GM12872 (cell line): ENCODE measurements at regions not wholly inside any gene's neighbourhood (a gene's known extent, or its start where the extent isn't known, plus 50 kb on each side); places are given as distances from the start of the nearest gene placed in this dataset.

Experiments
- CTCF ChIP-seq: IDR thresholded peaks from 3 replicates; pipeline ENCODE4 v1.5.1; 2011; ENCODE audit warnings: low read depth, mild to moderate bottlenecking, low read length, moderate library complexity; ENCODE audit not compliant: insufficient read depth

- TF ChIP-seq CTCF = no peak
Measured at GRCh38 chr1:232364654-232365382, 265.1 kb downstream of the SIPA1L2 start.

- no peak for TF ChIP-seq CTCF
Measured at GRCh38 chr1:232363008-232363407, 266.9 kb downstream of the SIPA1L2 start.

- TF ChIP-seq CTCF = no peak
Measured at GRCh38 chr1:232357416-232357815, 272.5 kb downstream of the SIPA1L2 start.

GRCh38 chr1:232355162-232356006 lies 274.5 kb downstream of the SIPA1L2 start:
- no peak for TF ChIP-seq CTCF

GRCh38 chr1:232353001-232353400 lies 276.9 kb downstream of the SIPA1L2 start:
- no peak for TF ChIP-seq CTCF

- TF ChIP-seq CTCF = no peak
Measured at GRCh38 chr1:232352366-232352765, 277.6 kb downstream of the SIPA1L2 start.

GRCh38 chr1:232351335-232351734 lies 278.6 kb downstream of the SIPA1L2 start:
- TF ChIP-seq CTCF = no peak
